ENCODE measurements at regions not wholly inside any gene's neighbourhood (a gene's known extent, or its start where the extent isn't known, plus 50 kb on each side); places are given as distances from the start of the nearest gene placed in this dataset.
"Not testable (repeated sequence)": the region's sequence is repeated elsewhere in the genome, so short reads cannot be mapped to it uniquely, and the experiment has no call there.

- DNase-seq (ENCODE audit: low read depth, low spot score) = no peak
Measured at GRCh38 chr9:85339338-85339737, 402.4 kb downstream of the AGTPBP1 start.

DNA sequence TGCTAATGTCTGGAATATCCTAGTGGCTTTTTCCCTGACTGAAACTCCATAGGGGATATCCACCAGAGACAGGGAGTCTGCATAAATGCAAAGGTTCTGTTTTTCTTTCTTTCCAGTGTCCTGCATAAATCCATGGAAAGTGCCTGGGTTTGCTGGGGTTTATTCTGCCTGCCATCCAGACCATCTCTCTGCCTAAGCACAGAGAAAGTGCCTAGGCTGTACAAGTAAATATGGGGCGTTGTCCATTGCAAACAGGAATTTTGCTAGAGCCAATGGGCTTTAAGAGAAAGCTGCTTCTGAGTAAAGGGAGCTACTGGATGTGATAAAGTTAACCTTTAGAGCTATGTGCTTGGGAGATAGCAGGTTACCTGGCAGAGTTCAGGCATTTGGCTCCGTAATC is 407.5 kb downstream of the AGTPBP1 start:
- DNase-seq (ENCODE audit: low read depth, low spot score) = no peak

DNA sequence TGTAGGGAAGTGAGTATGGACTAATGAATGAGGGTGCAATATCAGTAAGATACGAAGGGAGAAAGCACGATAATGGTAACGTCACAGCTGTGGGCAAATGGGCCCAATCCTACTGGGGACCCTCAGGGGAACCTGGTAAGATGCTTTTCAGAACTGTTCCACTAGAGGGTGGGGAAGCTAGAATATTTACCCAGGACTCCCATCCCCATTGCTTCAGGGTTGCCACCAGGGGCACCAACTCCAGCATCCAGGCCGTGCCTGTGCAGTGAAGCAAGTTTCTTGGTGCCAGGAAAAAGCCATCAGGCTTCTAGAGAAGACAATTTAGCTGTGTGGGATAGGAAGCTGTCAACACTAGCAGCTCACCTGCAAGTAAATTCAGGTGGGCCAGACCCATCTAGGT is 409.3 kb downstream of the AGTPBP1 start:
- DNase-seq (ENCODE audit: low read depth, low spot score) = peak; percentile 69

DNA sequence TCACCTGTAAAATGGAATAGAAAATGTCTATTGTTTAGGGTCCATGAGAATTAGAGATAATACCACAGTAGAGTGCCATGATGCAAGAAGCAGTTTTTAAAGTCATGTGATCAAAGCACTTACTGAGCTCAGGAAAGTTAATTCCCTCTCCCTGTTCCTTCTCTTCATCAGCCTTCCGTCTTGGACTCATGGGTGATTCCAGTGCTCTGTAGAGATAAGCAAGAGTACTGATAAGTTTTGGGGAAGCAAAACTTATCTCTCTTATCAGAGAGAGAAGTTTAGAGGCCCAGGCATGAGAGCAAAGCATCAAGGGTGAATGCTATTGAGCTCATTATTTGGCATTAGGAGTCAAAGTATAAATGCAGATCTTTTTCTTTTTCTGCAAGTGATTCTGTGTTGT is 410.1 kb downstream of the AGTPBP1 start:
- no peak for DNase-seq (ENCODE audit: low read depth, low spot score)

GRCh38 chr9:85322592-85322991 is 419.2 kb downstream of the AGTPBP1 start:
- DNase-seq (ENCODE audit: low read depth, low spot score) = no peak

DNA sequence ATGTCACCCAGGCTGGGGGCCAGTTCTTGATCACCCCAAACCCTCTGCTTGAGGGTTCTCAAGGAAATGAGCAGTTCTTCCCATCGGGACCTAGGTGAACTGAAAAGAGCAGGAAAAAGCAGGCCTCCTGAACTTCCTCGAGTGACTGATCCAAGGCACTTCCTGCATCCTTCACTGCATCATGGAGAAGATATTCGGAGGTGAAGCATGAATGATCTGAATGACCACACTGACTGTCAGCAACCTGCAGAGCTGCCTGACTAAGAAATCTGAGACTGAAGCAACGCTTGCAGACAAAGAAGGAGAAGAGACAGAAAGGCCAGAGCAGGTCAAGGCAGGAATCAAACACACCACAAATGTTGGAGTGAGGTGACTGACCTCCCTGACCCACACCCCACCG is 420.2 kb downstream of the AGTPBP1 start:
- no peak for DNase-seq (ENCODE audit: low read depth, low spot score)

DNA sequence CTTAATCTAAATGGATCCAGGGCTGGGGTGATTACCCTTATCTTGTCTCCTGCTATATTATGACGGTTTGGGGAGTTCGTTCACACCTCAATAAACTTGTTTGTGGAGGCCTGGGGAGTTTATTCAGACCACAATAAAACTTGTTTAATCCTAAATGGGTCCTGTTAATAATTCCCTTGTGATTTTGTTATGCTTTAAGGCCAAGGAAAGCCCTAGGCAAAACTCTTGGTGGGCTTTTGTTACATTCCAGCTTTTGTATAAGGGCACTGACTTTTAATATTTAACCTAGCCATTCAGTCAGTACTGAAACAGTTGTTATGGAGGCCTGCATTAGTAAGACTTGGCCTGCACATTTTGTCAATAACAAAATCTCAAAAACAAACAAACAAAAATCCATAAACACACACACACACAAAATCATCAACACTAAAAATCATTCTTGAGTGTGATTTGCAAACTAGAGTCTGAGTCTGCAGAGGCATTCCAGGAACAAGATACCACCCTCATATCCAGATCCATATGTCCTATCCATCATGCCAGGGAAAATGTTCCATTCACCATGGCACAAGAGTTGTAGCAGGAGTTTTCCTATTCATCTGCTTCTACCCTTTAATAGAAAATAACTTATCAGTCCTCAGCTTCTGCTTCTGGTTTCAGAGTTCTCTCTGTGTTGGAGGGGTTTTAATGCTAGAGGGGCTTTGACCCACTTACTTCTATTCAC is 421.7 kb downstream of the AGTPBP1 start:
- DNase-seq (ENCODE audit: low read depth, low spot score) = no peak

GRCh38 chr9:85315535-85315934 is 426.2 kb downstream of the AGTPBP1 start:
- DNase-seq (ENCODE audit: low read depth, low spot score) = not testable (repeated sequence)

- no peak for DNase-seq (ENCODE audit: low read depth, low spot score)
Measured at GRCh38 chr9:85310573-85310972, 431.2 kb downstream of the AGTPBP1 start.

GRCh38 chr9:85303757-85304134 is 438.0 kb downstream of the AGTPBP1 start:
- no peak for DNase-seq (ENCODE audit: low read depth, low spot score)

DNA sequence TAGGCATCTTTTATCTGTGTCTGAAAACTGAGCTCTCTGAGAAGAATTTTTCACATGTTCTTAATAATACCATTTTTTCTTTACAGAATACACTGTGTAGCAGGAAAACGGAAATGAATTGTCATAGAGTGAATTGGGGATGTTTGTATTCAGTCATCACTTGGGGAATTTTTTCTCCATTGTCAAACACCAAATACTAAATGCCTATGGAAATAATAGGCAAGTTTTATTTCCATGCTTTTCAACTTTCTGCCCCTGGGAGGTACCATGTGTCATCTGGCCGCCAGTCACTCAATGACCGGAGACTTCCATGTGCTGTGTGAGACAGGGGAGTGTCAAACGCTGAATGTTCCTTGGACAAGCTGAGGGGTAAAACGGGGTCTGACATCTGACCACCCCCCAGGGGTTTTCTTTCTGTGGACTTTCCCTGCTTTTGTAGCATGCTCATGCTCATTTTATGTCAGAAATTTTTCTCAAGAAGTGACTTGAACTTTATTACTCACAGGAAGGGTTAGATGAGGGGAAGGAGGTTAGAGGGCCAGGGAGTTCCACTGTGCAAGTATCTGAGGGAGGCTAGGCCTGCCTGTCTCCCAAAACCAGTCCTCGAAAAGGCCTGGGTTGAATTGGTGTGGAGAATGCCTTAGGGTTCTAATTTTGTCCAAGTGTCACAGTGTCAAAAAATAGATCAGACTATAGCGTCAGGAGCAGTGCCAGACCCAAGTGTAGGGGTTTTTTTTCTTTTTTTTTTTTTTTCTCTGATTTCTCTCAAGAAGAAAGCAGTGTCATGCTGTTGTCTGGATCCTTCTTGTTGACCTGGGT is 438.6 kb downstream of the AGTPBP1 start:
- no peak for DNase-seq (ENCODE audit: low read depth, low spot score)

DNA sequence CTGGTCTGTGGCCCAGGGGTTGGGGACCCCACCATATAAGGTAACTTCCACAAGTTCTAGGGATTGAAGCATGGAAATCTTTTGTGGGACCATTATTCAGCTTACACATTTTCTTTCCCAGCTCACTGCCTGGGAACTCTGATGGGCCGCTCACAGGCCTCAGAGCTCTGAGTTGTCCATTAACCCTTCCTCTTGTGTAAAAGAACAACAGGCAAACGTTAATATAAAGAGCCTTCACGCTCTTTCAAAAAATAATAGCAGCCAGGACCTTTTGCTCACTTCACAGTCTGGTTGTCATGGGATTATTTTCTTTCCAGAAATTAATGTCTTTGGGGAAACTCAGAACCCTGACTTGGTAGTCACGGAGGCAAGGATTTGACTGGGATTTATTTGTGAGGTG is 443.3 kb downstream of the AGTPBP1 start:
- no peak for DNase-seq (ENCODE audit: low read depth, low spot score)

- DNase-seq (ENCODE audit: low read depth, low spot score) = not testable (repeated sequence)
Measured at GRCh38 chr9:85295244-85295643, 446.5 kb downstream of the AGTPBP1 start.

DNA sequence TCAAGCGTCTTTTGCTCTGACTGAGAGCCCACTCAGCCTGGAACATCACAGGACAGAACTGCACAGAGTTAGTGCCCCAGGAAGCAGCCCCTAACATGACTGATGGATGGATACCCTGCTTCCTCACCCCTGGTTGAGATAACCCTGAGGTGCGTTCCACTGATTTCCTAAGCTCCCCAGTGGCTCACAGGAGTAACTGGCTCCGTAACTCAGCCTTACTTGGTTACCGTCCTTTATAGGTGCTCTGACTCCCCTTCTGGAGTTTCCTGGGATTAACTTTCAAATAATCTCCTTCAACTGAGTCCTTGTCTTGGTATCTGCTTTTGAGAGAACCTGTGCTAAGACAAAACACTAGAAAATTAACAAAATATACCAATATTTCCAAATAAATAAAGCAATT is 449.5 kb downstream of the AGTPBP1 start:
- no peak for DNase-seq (ENCODE audit: low read depth, low spot score)

DNA sequence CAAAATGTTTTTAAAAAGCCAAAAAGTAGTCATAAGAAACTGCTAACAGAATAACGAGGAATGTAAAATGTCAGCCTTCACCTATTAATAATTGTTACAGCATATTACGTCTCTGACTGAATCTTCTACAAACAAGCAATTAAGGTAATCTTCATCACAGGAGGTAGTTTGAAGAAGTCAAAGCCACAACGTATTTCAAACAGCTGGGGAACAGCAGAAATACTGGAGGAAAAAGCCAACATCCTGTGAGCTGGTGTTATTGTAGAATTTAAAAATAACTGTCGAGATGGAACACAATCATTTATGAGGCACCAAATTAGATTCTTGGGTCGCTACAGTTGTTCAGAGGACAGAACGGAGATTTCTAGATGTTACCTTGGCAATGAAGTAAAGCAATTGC is 450.5 kb downstream of the AGTPBP1 start:
- DNase-seq (ENCODE audit: low read depth, low spot score) = no peak

GRCh38 chr9:85290019-85290418 is 451.7 kb downstream of the AGTPBP1 start:
- no peak for DNase-seq (ENCODE audit: low read depth, low spot score)

DNA sequence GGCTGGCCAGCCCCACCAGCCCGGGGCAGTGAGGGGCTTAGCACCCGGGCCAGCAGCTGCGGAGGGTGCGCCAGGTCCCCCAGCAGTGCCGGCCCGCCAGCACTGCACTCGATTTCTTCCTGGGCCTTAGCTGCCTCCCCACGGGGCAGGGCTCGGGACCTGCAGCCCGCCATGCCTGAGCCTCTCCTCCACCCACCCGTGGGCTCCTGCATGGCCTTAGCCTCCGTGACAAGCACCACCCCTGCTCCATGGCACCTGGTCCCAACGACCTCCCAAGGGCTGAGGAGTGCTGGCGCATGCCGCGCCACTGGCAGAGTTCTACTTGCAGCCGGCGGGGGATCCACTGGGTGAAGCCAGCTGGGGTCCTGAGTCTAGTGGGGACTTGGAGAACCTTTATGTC is 452.6 kb downstream of the AGTPBP1 start:
- no peak for DNase-seq (ENCODE audit: low read depth, low spot score)

DNA sequence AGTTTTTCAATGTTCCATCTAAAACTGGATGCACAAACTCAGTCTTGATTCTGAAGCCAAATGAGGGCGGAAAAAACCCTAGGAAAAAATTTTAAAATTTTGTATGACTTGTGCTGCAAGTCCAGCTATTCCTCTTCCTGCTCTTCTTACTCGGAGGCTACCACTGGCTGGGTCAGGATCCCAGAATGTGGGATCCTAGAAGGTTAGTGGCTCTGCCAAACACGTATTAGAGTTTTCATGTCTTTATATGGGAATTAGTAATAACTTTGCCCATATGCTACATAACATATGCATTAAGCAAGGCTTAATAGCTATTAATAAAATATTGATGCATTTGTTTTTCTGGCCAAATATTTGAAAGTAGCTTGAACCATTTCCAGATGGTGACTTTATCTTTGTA is 458.3 kb downstream of the AGTPBP1 start:
- DNase-seq (ENCODE audit: low read depth, low spot score) = no peak

DNA sequence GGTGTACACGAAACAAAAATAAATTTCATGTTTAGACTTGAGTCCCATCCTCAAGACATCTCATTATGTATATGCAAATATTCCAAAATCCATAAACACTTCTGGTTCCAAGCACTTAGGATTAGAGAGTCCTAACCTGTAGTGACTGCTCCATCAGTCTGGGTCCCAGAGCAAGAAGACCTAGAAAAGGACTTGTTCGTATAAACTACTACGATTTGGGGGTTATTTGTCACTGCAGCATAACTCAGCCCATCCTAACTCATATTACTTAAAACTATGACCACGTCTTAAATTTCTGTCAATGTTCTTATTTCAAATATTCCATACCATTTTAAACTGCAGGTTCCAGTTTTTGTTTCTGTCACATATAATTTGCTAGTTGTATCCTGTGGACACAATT is 463.0 kb downstream of the AGTPBP1 start:
- no peak for DNase-seq (ENCODE audit: low read depth, low spot score)

DNA sequence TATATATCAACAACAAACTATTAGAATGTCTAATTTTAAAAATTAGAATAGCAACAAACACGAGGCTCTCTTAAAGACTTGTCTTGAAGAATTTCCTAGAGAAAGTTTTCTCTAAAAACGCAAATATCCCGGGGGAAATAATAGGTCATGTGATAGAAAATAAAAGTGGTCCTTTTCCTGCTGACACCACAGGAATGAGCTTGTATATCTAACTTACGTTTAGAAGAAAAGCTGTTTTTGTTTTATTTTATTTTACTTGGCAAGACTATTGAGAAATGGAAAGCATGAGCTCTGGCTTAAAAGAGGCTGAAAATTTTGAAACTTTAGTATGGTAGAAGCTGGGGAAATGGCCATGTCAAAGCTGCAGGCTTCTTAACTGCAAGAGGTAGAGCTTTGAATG is 465.0 kb downstream of the AGTPBP1 start:
- DNase-seq (ENCODE audit: low read depth, low spot score) = no peak

DNA sequence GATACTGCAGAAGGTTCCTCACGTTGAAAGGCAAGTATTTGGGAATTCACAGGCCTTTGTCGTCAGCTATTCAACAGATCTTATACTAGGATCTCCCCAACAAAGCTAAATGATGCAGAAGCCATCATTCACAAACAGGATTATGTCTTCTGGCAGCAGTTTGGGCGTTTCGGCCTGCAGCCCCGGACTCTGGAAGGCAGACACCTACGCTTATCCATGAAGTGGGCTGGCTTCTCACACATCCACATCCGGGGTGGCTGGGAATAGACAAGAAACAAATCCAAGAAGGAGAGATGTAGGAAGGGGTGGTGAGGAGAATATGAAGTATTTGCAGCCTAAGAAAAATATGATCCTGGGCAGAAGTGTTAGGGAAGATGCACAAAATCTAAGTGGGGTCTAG is 471.9 kb downstream of the AGTPBP1 start:
- DNase-seq (ENCODE audit: low read depth, low spot score) = no peak

- DNase-seq (ENCODE audit: low read depth, low spot score) = no peak
Measured at GRCh38 chr9:85268131-85268530, 473.6 kb downstream of the AGTPBP1 start.

- no peak for DNase-seq (ENCODE audit: low read depth, low spot score)
Measured at GRCh38 chr9:85264695-85265094, 477.1 kb downstream of the AGTPBP1 start.

Data from ELF-1 (cell line).